NCI-H1105 treated with DMSO at 0.1 percent for 48 hours (cell line): ENCODE measurements at regions not wholly inside any gene's neighbourhood (a gene's known extent, or its start where the extent isn't known, plus 50 kb on each side); places are given as distances from the start of the nearest gene placed in this dataset.
"Not testable (repeated sequence)": the region's sequence is repeated elsewhere in the genome, so short reads cannot be mapped to it uniquely, and the experiment has no call there.

Experiments
- DNase-seq: peaks from one replicate; lab custom pipeline; 2025; lab: John Stamatoyannopoulos, UW

- peak; percentile 17 for DNase-seq
Measured at GRCh38 chr1:195933835-195934234, 674.4 kb downstream of the KCNT2 start.

DNA sequence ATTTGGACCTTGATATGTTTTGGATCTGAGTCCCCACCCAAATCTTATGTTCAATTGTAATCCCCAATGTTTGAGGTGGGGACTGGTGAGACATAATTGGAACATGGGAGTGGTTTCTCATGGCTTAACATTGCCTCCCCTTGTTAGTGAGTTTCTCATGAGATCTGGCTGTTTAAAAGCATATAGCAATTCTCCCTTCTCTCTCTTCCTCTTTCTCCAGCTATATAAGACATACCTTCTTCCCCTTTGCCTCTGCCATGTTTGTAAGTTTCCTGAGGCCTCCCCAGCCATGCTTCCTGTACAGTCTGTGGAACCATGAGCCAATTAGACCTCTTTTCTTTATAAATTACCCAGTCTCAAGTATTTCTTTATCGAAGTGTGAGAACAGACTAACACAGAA lies 692.4 kb downstream of the KCNT2 start:
- DNase-seq, result no peak

GRCh38 chr1:195909061-195909460 lies 699.2 kb downstream of the KCNT2 start:
- no peak for DNase-seq

- DNase-seq, result no peak
Measured at GRCh38 chr1:195908121-195908520, 700.1 kb downstream of the KCNT2 start.

DNA sequence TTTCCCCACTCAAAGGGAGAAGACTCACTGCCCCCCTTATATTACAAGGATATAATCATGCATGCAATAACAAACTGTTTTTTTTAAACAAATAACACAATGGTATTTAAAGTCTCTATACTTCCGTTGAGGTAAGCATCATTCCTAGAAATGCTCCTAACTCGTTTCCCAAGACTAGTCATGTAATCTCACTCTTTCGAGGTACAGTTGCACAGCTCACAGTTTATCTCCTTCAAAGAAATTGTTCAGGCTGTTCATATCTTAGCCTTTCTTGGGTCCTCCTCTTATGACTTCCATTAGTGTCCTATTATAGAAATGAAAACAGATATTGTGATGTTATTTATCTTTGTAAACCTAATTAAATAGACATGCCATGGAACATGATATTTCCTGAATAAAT lies 705.0 kb downstream of the KCNT2 start:
- DNase-seq, result no peak

GRCh38 chr1:195902779-195903178 lies 705.5 kb downstream of the KCNT2 start:
- DNase-seq, result no peak

DNA sequence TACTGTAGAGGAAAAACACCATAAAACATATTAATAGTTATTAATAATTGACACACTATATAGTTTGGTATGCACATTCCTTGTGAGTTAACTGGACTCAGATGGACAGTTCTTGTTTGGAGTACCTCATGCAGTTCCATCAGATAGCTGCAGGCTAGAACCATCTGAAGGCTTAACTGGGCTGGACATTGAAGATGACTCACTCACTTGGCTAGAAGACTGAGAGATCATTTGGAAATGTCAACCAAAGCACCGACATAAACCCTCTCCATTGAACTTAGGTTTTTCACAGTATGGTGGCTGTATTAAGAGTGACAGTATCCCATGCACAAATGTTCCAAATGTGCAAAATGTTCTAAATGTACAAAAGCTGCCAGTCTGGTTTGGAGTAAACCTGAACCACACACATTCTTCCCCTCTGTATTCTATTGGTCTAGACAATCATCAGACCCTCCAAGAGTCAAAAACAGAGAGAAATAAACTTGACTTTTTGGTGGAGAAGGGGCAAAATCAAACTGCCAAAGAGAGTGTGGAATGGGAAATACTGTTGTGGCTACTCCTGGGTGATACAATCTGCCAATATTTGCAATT lies 708.4 kb downstream of the KCNT2 start:
- DNase-seq, result no peak

DNA sequence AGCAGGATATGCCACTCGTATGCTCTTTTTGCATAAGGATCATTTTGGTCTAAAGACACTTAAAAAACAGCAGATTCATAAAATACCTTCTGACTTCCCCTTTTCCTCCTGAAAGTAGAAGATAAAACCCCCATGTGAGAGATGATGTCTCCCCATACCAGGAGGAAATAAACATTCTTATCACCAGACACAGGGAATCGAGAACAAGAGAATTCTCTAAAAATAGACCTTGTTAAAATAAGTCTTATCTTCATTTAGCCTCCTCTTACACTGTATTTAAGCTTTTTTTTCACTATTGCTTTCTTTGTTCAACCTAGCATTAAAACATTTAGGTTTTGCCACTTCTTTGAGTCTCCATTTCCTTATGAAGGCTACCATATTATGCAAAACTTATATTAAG lies 709.3 kb downstream of the KCNT2 start:
- no peak for DNase-seq

DNA sequence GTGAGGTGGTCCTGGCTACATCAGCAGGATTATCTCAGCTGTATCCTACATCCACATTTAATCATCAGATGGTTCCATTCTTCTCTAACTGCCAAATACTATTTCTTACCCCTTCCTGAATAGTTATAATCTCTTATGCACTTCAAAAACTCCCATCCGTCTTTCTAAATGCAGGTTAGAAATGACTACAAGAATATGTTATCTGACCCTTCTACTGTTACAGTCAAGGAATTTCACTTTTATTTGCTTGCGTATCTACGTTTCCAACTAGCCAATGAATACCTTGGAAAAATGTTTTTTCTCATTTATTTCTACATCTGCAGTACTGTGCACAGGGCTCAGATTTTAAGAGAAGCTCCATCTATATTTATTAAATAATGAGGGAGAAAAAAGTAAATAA lies 709.9 kb downstream of the KCNT2 start:
- DNase-seq, result no peak

- no peak for DNase-seq
Measured at GRCh38 chr1:195897076-195897475, 711.2 kb downstream of the KCNT2 start.

DNA sequence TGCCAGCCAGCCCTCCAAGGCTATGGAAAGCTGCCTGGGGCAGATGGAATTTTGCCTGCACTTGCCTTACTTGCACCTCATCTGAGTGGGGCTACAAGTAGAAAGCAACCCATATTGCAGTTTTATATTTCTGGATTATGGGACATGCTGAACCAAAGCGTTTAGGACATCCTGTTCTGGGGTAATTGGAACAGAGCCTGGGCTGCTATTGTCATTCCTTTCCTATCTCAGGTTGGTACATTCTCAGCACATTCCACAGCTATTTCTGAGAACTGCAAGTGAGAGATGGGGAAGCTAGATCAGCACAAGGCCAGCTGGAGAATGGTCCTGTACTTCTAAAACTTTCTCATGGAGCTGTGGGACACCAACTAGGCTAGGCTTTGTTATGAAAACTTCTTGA lies 713.8 kb downstream of the KCNT2 start:
- no peak for DNase-seq

GRCh38 chr1:195886000-195886399 lies 722.2 kb downstream of the KCNT2 start:
- no peak for DNase-seq

GRCh38 chr1:195878478-195878877 lies 729.8 kb downstream of the KCNT2 start:
- no peak for DNase-seq

DNA sequence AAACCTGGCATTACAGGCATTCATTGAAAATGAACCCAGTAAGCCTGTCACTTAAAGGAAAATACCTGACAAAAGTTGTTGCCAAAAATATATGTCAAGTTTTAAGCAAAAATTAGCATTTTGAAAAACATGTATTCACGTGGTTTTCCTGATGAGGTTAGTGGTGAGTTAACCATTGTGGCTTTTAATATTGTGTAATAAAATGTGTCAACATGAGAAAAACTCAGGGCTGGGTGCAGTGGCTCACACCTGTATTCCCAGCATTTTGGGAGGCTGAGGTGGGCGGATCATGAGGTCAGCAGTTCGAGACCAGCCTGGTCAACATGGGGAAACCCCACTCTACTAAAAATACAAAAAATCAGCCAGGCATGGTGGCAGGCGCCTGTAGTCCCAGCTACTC lies 731.4 kb downstream of the KCNT2 start:
- no peak for DNase-seq

DNA sequence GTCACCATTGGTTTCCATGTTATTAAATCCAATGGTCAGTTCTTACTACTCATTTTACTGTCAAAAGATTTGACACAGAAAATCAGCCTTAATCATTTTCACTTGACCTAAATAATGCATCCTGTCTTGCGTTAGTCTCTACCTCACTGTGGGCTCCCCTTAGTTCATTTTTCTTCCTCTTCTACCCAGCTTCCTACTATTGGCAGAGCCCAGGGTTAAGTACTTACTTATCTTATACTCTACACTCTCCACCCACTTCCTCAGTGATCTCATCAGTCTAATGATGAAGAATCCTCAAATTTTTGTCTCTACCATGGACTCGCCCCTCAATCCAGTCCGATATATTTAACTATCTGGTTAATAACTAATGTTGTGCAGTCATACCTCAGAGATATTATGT lies 735.9 kb downstream of the KCNT2 start:
- DNase-seq, result no peak

DNA sequence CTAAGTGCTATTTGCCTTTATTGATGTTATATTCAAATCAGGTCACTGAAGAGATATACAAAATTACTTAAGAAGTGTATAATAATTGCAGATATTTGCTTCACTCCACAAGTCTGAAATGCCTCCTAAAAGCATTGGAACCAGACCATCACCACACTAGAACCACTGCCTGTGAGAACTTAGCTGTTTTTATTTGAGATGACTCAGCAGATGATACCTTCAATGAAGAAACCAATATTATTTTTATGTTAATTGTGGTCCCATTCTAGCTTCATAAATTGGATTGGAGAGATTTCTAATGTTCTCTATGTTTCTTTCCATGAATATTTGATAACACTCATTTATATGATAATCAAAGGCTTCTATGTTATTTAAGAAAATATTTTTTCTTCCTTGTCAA lies 740.6 kb downstream of the KCNT2 start:
- DNase-seq, result no peak

- no peak for DNase-seq
Measured at GRCh38 chr1:195866781-195867222, 741.4 kb downstream of the KCNT2 start.

DNA sequence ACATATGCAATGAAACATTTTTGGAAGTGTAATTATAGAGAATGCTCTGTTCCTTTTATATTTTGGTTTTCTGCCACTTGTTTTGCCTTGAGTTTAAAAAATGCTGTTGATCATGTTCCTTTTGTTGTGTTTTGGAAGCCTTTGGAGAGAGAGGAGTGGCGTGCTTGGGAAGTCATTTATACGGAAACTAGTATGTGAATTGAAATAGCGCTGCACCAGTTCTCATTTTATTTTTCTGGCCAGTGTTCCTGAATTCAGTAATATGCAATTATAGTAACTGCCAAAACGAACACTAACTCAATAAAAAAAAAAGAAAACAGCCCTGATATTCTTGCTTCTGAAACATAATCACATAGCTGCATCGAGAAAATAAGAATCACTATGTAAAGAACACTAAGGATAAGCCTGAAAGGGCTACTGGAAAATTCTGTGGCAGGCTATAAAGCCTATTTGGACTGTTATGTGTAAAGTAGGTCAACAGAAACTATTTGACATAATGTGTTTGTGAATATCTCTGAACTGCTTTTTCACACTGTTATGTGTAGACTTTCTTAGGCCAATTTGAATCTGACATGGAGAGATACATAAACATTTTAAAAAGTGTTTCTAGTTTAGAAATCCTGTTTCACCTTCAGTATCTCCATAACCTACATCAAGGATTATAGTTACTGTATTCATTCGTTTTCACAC lies 742.0 kb downstream of the KCNT2 start:
- DNase-seq, result no peak

DNA sequence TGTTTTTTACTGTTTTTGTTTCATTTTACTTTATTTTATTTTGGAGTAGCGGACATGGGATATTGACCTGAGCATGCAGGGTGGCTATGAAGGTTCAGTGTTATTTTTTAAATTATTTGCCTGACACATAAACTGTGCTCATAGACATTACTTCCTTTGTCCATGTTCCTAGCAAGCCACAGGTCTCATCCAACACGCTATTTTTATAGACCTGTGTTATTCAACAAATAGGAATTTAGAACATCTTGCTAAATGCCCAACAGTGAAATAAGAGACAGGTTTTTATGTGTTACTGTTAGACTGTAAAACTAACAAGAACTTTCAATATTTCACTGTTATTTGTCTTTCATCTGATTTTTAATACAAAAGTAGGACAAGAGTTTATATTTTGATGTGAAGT lies 756.4 kb downstream of the KCNT2 start:
- no peak for DNase-seq

- DNase-seq, result no peak
Measured at GRCh38 chr1:195851016-195851601, 757.1 kb downstream of the KCNT2 start.

GRCh38 chr1:195849180-195849579 lies 759.1 kb downstream of the KCNT2 start:
- no peak for DNase-seq

- DNase-seq, result not testable (repeated sequence)
Measured at GRCh38 chr1:195847957-195848875, 760.0 kb downstream of the KCNT2 start.

DNA sequence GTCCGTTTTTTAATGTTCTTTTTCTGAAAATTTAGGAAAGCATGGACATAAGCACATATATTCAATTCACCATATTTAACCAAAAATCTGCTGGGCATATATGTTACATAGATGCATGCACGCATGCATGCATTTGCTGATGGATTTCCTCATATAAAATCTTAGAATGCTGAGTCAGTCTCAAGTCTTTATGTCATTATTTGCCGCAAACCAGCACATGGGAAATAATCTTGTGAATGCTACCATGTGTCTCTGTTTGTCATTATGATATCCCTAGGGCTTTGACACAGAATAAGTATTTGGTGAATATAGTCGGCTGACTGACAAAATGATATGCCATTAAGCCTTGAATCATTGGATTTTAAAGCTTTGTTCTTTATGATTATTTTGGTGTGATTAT lies 776.5 kb downstream of the KCNT2 start:
- DNase-seq, result no peak
